CD4-positive, alpha-beta T cell treated with Interleukin-6 at 100 ng/mL for 8 hours (primary cell): ENCODE measurements at regions not wholly inside any gene's neighbourhood (a gene's known extent, or its start where the extent isn't known, plus 50 kb on each side); places are given as distances from the start of the nearest gene placed in this dataset.
"Not testable (repeated sequence)": the region's sequence is repeated elsewhere in the genome, so short reads cannot be mapped to it uniquely, and the experiment has no call there.

Source experiments
- DNase-seq: peaks from one replicate; pipeline ENCODE4 v3.0.0-alpha.2; 2020; ENCODE audit warnings: mixed read lengths, low spot score

- DNase-seq = no peak
These were observed 54.9 kb downstream of the DIO3 start for GRCh38 chr14:101616202-101616601.

- DNase-seq = no peak
These were observed 58.2 kb downstream of the DIO3 start for GRCh38 chr14:101619484-101619883.

DNA sequence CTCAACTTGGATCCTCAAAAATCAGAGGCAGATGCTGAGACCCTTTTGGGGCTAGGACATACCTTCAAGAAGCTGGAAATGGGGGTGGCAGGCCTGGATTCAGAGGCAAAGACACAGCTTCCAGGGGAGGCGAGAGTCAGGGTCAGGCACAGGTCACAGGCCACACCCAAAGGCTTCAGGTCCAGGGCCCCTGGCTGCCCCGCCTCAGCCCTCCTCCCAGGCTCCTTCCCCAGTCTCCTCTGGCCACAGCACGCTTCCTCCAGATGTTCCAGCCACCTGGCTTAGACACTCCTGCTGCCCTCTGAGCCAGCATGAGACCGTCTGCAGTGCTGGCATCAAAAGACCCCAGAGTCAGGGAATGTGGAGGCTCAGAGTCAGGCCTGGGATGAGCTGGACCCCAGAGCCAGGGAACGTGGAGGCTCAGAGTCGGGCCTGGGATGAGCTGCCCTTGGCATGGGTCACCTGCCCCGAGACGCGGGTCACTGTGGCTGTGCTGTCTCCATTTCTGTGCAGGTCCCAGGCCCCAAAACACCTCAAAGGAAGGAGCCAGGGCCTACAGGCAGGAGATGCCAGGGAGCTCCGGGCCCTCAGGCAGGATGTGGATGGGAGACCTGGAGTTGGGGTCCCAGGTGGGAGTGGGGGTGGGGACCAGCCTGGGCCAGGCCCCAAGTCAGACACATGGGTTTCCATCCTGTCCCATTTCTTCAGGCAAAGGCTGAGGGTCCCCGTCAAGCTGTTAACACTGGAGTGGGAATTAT lies 58.9 kb downstream of the DIO3 start:
- DNase-seq = no peak

- no peak for DNase-seq
These were observed 59.8 kb downstream of the DIO3 start for GRCh38 chr14:101620821-101621785.

DNA sequence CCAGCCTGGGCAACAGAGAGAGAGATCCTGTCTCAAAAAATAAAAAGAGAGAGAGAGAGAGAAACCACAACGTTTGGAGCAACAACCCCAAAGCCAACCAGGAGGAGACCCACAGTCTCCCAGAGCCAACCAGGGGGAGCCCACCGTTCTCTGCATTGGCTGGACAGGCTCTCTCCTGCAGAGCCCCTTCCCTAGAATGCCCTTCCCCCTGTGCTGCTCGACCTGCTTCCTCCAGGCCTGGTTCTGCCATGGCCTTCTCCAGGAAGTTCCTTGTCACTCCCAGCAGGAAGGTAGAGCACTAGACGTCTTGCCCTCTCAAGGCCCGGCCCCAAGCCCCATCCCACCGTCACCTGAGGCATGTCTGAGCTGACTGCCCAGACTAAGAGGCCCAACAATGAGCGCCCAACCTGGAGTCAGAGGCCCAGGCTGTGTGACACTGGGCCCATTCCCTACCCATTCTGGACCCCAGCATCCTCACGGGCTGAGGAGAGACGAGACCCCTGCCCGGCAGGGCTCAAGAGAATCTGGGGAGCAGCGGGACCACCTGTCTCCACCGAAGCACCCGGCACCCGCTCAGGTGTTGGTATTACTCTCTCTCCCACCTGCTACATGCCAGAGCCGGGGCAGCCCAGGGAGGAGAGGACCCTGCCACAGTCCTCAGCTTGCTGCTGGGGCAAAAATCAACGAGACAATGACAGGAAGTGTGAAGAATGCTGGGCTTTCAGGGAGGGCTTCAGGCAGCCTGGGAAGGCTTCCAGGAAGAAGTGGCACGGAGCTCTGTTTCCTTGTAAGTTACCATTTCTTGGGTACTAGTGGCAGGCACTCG lies 61.2 kb downstream of the DIO3 start:
- no peak for DNase-seq

GRCh38 chr14:101623077-101623372 lies 61.7 kb downstream of the DIO3 start:
- DNase-seq = no peak

- DNase-seq = no peak
These were observed 62.6 kb downstream of the DIO3 start for GRCh38 chr14:101623685-101624444.

DNA sequence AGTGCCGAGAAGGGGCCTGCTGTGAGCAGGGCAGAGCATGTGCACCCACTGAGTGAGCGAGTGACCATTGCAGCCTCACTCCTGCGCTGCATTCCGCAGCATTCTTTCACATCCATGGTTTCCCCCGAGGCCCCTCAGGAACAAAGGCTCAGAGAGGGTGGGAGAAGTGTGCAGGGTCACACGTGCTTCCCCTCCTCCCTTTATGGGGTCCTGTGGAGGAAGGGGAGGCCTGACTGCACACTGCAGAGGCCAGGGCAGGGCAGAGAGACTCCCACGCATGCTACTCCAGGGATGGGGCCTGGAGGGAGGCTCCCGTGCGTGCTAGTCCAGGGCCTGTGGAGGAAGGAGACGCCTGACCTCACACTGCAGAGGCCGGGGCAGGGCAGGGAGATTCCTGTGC lies 63.2 kb downstream of the DIO3 start:
- no peak for DNase-seq

GRCh38 chr14:101625336-101626097 lies 64.2 kb downstream of the DIO3 start:
- DNase-seq = no peak

- DNase-seq = no peak
These were observed 65.0 kb downstream of the DIO3 start for GRCh38 chr14:101626331-101626730.

DNA sequence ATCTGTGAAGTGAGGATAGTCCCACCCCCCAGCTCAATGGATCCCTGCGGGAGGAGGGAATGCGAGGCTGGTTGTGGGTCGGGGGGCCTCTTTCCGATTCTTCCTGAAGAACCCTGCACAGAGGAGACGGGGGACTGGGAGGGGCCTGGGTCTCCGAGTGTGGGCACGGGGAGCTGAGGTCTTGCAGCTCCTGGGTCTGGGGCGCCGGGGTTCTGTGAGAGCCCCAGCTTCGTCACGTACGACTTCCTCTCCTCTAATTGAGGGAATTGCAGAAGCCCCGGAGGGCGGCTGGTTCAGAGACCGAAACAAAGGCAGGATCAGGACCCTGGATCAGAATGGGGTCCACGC lies 66.6 kb downstream of the DIO3 start:
- no peak for DNase-seq

DNA sequence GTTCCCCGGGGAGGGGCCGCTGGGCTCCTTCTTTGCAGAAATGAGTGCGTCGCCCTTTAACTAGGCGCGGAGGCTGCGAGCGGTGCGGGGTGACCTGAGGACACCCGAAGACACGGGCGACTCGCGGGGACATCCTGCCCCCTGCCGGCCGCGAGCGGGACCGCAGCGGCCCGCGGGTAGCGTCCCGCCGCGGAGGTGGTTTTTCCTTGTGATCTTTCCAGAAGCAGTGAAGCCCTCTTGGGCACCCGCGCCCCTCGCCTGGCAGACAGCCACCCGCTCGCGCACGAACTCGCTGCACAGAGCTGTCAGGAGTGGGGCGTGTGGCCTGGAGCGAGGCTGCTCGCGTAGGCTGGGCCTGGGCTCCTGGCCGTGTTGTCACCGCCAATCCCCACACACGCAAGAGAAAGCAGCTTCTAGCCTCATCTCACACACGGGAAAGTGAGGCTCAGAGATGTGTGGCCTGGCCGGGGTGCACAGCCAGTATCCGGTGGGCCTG lies 67.2 kb downstream of the DIO3 start:
- DNase-seq = peak; percentile 56

DNA sequence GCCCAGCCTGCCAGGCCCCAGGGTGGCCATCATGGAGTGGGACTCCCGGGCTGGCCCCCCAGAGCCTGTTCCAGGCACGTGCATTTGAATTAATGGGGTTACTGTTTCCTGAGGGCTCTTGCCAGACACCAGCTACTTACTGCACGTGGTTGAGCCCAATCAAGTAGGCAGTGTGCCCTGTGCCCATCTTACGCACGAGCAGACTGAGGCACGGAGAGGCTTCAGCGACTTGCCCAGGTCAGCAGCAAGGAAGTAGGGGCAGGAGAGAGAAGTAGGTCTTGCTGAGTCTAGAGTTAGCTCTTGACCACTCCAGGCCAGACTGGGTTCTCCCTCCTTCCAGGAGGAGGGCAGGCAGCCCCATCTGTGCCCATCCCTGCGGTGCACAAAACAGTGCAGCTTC lies 67.7 kb downstream of the DIO3 start:
- no peak for DNase-seq

DNA sequence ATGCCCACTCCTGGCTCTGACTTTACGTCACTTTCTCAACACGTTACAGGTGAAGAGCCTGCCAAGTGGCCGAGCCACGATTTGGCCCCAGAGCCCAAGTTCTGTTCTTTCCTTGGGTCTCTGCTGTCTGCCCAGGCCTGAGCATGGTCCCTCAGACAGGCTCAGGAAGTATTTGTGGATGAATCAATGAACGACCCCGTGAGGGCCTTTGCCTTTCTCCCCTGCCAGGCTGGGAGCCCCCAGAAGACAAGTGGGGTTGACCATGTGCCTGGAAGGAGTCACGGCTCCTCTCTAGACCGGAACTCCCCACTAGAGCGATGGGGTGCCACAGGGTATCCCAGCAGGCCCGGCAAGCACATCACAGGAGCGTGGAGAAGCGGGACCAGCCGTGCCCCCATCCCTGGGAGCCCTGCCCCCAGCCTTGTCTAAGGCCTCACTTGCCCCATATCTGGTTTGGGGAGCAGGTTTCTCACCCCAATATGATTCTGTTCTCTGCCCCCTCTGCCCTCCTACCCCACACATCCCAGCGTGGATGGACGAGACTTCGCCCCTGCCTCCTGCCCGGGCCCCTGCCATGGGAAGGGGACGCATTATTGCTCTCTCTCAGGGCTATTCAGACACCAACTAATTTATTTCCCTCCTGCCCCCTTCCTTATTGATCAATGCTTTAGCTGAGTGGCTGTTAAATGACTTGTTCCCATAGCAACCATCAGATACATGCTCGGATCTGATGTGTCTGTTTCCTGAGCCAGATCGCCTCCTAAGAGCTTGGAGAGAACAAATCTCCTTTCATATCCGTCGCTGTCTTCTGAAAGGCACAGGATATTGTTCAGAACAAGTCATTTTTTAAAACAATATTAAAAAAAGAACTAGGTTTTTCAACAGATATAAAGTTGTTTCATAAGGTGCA lies 69.0 kb downstream of the DIO3 start:
- DNase-seq = no peak

GRCh38 chr14:101631199-101631598 lies 69.9 kb downstream of the DIO3 start:
- no peak for DNase-seq

DNA sequence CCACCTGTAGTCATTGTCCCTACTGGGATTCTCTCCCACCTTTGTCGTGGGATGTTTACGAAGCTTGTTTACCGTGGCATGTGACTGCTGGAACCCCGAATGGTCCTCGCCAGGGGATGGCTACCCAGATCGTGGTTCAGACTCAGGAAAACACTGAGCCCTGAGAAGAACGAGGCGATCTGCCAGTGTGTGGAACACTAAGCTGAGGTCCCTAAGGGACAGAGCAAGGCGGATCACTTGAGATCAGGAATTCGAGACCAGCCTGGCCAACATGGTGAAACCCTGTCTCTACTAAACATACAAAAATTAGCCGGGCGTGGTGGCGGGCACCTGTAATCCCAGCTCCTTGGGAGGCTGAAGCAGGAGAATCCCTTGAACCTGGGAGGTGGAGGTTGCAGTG lies 70.7 kb downstream of the DIO3 start:
- DNase-seq = not testable (repeated sequence)

DNA sequence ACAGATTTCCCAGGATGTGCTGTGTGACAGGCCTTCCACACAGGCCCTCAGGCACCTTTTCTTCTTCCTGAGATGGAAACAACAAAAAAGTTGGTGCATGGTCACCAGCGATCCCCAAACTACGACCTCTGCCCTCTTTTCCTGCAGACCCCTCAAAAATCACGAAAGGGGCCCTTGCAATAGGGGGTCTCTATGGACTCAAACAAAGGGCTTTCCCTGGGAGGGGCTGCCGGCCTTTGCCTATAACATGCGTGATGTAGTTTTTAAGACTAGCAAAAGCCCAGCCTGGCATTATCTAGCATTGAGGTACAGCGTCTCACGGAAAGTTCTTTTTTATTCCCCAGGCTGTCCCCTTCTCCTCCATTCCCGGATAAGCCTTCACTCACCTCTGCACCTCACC lies 71.2 kb downstream of the DIO3 start:
- no peak for DNase-seq

DNA sequence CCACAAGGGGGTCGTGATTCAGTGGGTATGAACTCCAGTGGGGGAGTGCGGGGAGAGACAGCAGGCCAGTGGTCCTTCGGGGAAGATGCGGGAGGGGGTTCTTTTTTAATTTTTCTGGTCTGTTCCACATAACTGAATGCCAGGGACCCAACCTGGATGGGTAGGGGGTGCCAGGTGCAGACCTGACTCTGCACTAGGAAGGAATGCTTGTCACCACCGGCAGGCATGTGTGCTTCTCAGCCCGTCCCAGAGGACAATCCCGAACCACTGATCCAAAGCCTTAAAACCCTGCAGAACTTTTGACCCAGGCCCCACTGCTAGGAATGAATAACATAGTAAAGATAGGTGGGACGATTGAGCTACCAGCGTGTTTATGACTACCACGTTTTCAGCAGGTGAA lies 72.0 kb downstream of the DIO3 start:
- DNase-seq = no peak

DNA sequence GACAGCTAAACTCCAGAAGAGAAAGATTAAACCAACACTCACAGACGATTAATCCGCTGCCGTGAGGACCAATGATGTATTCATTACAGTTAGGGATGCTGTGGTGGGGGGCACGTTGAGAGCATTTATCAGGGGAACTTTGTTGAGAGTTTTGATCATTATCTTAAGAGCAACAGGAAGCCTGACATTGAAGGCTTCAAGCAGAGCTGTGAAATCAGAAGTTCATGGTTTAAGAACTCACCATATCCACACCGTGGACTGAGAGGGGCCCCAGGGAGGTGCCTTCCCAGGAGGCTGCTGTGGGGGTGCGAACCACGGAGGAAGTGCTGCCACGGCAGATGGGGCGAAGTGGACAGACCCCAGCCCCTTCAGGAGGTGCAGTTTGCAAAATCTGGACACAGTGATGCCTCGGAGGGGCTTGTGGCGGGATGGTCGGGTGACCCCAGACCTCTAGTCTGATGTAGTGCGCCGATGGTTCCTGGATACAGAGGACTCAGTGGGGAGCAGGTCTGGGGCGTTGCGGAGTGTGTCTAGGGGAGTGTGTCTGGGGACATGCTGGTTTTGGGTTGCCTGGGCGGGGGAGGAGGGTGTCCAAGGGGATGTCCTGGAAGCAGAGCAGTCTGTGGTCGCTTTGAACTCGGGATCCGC lies 73.0 kb downstream of the DIO3 start:
- no peak for DNase-seq
